ENCODE measurements at regions not wholly inside any gene's neighbourhood (a gene's known extent, or its start where the extent isn't known, plus 50 kb on each side); places are given as distances from the start of the nearest gene placed in this dataset.

GRCh38 chr5:106658150-106658549 lies 1012.6 kb downstream of the EFNA5 start:
- H3K9me1 ChIP-seq (replicated peaks; ENCODE audit: control insufficient read depth, extremely low read depth, insufficient read depth, low read length), result no peaks in the 10 kb centered on the region
- no peaks in the 10 kb centered on the region for H3K27me3 ChIP-seq (ENCODE audit: control insufficient read depth in 2 of 2, insufficient read depth in 2 of 2, low read length in 2 of 2)
- FAIRE-seq (no peak), DNase-seq (ENCODE audit: low read depth, low spot score) (no peak)
- no peak for TF ChIP-seq MYC (IDR thresholded peaks at IDR 0.05; ENCODE audit: low read depth, low read length)
- TF ChIP-seq POLR2A (IDR thresholded peaks at IDR 0.05; ENCODE audit: low read depth, low read length), result no peak
- TF ChIP-seq MAX (IDR thresholded peaks at IDR 0.05; ENCODE audit: insufficient read depth, insufficient read length), result no peak
- no peak for TF ChIP-seq JUN (IDR thresholded peaks at IDR 0.05; ENCODE audit: borderline replicate concordance, insufficient read depth, insufficient read length, low read depth)
- TF ChIP-seq FOS (IDR thresholded peaks at IDR 0.05; ENCODE audit: borderline replicate concordance, insufficient read depth, low read length), result no peak
- TF ChIP-seq CTCF (IDR thresholded peaks at IDR 0.05; ENCODE audit: extremely low read depth in 1 of 2, insufficient read depth in 1 of 2, low read depth in 1 of 2, low read length in 2 of 2), result no peak
- no peak for TF ChIP-seq POLR2AphosphoS5 (IDR thresholded peaks at IDR 0.05; ENCODE audit: insufficient read depth, low read depth, low read length)
- no peak for TF ChIP-seq GATA2 (IDR thresholded peaks at IDR 0.05; ENCODE audit: insufficient read depth, insufficient read length, low read depth, low read length)
- TF ChIP-seq EZH2 (IDR thresholded peaks at IDR 0.05; ENCODE audit: borderline replicate concordance, low read depth, low read length, severe bottlenecking), result no peak
- H3K79me2 ChIP-seq (ENCODE audit: control insufficient read depth, insufficient read depth, low read length), result no peaks in the 10 kb centered on the region
- CTCF ChIA-PET, result no interaction called here
- BruUV-seq (replicated peaks), result no TSS peak
- H3K4me2 ChIP-seq (ENCODE audit: insufficient read depth, low read length), result no peak overlapping the region
- POLR2A ChIA-PET, result no interaction called here
- no peak overlapping the region for H3K9ac ChIP-seq (replicated peaks; ENCODE audit: extremely low read depth, insufficient read depth, low read length)
- no peak overlapping the region for H2AFZ ChIP-seq (ENCODE audit: low read depth, low read length)
- no peak overlapping the region for H3K27ac ChIP-seq (ENCODE audit: insufficient read depth, low read depth, low read length)
- no peaks in the 10 kb centered on the region for H4K20me1 ChIP-seq (replicated peaks; ENCODE audit: control insufficient read depth, extremely low read depth, insufficient read depth, low read length)
- no peak overlapping the region for H3K4me3 ChIP-seq (replicated peaks in 1 of 3; ENCODE audit: insufficient read depth in 1 of 3, low read depth in 1 of 3, low read length in 3 of 3)
- intact Hi-C loops (cut with micrococcal nuclease) (no loop called here), dilution Hi-C loops (cut with MboI; ENCODE audit: extremely low pct_ligation_motif_present, low sequenced_read_pairs) (no loop called here)
- peaks cover 3% of the 10 kb centered on the region for H3K4me1 ChIP-seq (ENCODE audit: control insufficient read depth, extremely low read depth, insufficient read depth, low read length)
- H3K36me3 ChIP-seq (ENCODE audit: control insufficient read depth in 2 of 2, extremely low read depth in 1 of 2, insufficient read depth in 2 of 2, low read length in 2 of 2), result no peaks in the 10 kb centered on the region
- H3K9me3 ChIP-seq (replicated peaks; ENCODE audit: control insufficient read depth, insufficient read depth, low read length), result no peaks in the 10 kb centered on the region

Data from endothelial cell of umbilical vein (primary cell).